Lung (tissue), 11 donors: ENCODE measurements at regions not wholly inside any gene's neighbourhood (a gene's known extent, or its start where the extent isn't known, plus 50 kb on each side); places are given as distances from the start of the nearest gene placed in this dataset.

Experiments used
- ATAC-seq: fragments of 200-7000 bp; cut with Tn5 transposase; one replicate; pipeline ENCODE4 v1.9.1; 2020; ENCODE audit warnings: moderate number of reproducible peaks; ENCODE audit not compliant: insufficient read depth, low FRiP score
- DNase-seq, 3 donors: peaks; one replicate each; pipeline ENCODE4 v3.0.0-alpha.2; 2013 to 2017
- H3K27ac ChIP-seq, 2 donors: one replicate each; pipeline ENCODE4 v1.5.1; 2013; ENCODE audit warnings: mild to moderate bottlenecking in 2 of 2, moderate library complexity in 2 of 2, control low read depth in 1 of 2, inconsistent platforms in 1 of 2, low read depth in 1 of 2, low read length in 1 of 2
- H3K27me3 ChIP-seq, 3 donors: one replicate each; pipeline ENCODE4 v1.5.1; 2013; ENCODE audit warnings: low read length in 2 of 3; ENCODE audit not compliant: control insufficient read depth in 3 of 3, insufficient read depth in 3 of 3
- H3K36me3 ChIP-seq, 4 donors: one replicate each; pipeline ENCODE4 v1.5.1; 2013; ENCODE audit warnings: low read length in 4 of 4, mild to moderate bottlenecking in 1 of 4, moderate library complexity in 1 of 4; ENCODE audit not compliant: control insufficient read depth in 4 of 4, insufficient read depth in 4 of 4
- H3K4me1 ChIP-seq, 5 donors: one replicate each; pipeline ENCODE4 v1.5.1; 2013; ENCODE audit warnings: low read length in 5 of 5, mild to moderate bottlenecking in 2 of 5, moderate library complexity in 1 of 5; ENCODE audit not compliant: control insufficient read depth in 5 of 5, insufficient read depth in 5 of 5
- H3K4me3 ChIP-seq: one replicate; pipeline ENCODE4 v1.5.1; 2013; ENCODE audit warnings: mild to moderate bottlenecking, control low read depth, moderate library complexity
- H3K9ac ChIP-seq, 2 donors: one replicate each; pipeline ENCODE4 v1.5.1; 2013; ENCODE audit warnings: low read length in 2 of 2, control low read depth in 1 of 2; ENCODE audit not compliant: insufficient read depth in 1 of 2
- H3K9me3 ChIP-seq, 4 donors: one replicate each; pipeline ENCODE4 v1.5.1; 2013; ENCODE audit warnings: low read length in 3 of 4, mild to moderate bottlenecking in 1 of 4, moderate library complexity in 1 of 4; ENCODE audit not compliant: control insufficient read depth in 4 of 4, insufficient read depth in 3 of 4
- WGBS, 2 donors: extraction: QIAGEN DNeasy Blood & Tissue Kit; methylation state at CpG; one replicate each; pipeline ENCODE4 v1.1.7; 2013; 5-methylcytosine and 5-hydroxymethylcytosine counted together
- TF ChIP-seq, protein P1 (sequence below): IDR thresholded peaks from 2 replicates; pipeline ENCODE4 v1.5.1; 2012; ENCODE audit warnings: mild to moderate bottlenecking; ENCODE audit errors: control extremely low read depth, extremely low read depth
- donor health status: control.
- donor health status: control.
- donor health status: Bipolar disorder and iron deficiency.
- donor health status: healthy.
- donor health status: DM: yes; HTN: yes; CAD: no.

DNA sequence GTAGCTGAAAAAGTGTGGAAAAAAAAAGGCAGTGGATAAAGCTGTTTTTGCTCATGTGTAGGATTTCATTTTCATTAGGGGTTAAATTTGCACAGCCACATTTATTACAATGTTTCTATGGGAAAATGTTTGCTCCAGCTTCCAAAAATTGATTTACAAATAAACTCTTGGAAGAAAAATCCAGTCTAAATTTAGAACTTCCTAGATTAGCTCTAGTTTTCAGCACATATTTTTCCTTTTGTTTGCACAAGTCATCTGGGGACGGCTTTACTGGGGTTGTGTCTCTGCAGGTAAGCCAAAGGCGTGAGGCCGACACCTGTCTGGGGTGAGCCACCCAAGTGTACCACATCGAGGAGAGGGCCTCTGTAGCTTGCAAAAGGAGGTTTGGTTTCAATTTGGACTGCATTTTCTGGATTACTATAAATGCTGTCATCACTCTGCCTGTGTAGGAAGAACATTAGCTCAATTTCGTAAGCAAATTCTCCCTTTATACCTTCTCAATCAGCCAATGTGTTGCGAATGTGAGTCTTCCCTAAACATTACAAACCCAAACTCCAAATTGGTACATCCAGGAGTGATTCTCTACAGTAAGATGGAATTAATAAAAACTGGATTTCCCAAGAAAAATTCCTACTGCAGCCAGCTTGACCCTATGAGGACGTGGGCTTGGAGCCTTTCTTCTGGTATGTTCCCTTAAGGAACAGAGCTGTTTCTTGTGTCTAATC lies 89.5 kb upstream of the ZNF438 start:
- Histone ChIP-seq H3K9ac (no peak overlapping the region), H3K27me3 (no peaks in the 10 kb centered on the region), H3K27ac (no peak overlapping the region), H3K9me3 (no peaks in the 10 kb centered on the region), H3K36me3 (no peaks in the 10 kb centered on the region), H3K4me3 (no peak overlapping the region), H3K4me1 (peaks cover 0 to 12% (median 3%) of the 10 kb centered on the region in 5 donors)
- DNase-seq, result peak in 2 of 3 donors; percentile 21 to 47
- TF ChIP-seq, protein P1, sequence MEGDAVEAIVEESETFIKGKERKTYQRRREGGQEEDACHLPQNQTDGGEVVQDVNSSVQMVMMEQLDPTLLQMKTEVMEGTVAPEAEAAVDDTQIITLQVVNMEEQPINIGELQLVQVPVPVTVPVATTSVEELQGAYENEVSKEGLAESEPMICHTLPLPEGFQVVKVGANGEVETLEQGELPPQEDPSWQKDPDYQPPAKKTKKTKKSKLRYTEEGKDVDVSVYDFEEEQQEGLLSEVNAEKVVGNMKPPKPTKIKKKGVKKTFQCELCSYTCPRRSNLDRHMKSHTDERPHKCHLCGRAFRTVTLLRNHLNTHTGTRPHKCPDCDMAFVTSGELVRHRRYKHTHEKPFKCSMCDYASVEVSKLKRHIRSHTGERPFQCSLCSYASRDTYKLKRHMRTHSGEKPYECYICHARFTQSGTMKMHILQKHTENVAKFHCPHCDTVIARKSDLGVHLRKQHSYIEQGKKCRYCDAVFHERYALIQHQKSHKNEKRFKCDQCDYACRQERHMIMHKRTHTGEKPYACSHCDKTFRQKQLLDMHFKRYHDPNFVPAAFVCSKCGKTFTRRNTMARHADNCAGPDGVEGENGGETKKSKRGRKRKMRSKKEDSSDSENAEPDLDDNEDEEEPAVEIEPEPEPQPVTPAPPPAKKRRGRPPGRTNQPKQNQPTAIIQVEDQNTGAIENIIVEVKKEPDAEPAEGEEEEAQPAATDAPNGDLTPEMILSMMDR, result no peak
- WGBS, 2 donors, result 66 to 82% methylated on average over 7 of the region's 7 CpGs
- no peak for ATAC-seq

GRCh38 chr10:31121757-31122577 lies 90.3 kb upstream of the ZNF438 start:
- TF ChIP-seq, protein P1, result no peak
- Histone ChIP-seq H3K27ac (no peak overlapping the region), H3K27me3 (no peaks in the 10 kb centered on the region), H3K4me1 (peaks cover 0 to 12% (median 3%) of the 10 kb centered on the region in 5 donors), H3K4me3 (no peak overlapping the region), H3K9me3 (no peaks in the 10 kb centered on the region), H3K36me3 (no peaks in the 10 kb centered on the region), H3K9ac (no peak overlapping the region)
- DNase-seq, result no peak
- no peak for ATAC-seq
- WGBS, 2 donors, result 65 to 81% methylated on average over 3 of the region's 3 CpGs

- DNase-seq, result no peak
- H3K9me3 ChIP-seq, result peaks cover 0 to 2% (median 0%) of the 10 kb centered on the region in 4 donors
- WGBS, 2 donors, result 89 to 95% methylated on average over 6 of the region's 6 CpGs
- no peak for ATAC-seq
- no peak overlapping the region for H3K27ac ChIP-seq
- no peaks in the 10 kb centered on the region for H3K27me3 ChIP-seq
- H3K36me3 ChIP-seq, result no peaks in the 10 kb centered on the region
- peaks cover 0 to 12% (median under 1%) of the 10 kb centered on the region in 5 donors for H3K4me1 ChIP-seq
- no peak overlapping the region for H3K9ac ChIP-seq
- H3K4me3 ChIP-seq, result no peak overlapping the region
- TF ChIP-seq, protein P1, result no peak
Measured at GRCh38 chr10:31123946-31124345, 92.3 kb upstream of the ZNF438 start.
